22Rv1 (cell line): ENCODE measurements at regions not wholly inside any gene's neighbourhood (a gene's known extent, or its start where the extent isn't known, plus 50 kb on each side); places are given as distances from the start of the nearest gene placed in this dataset.

ENCODE experiments used
- ZFX ChIP-seq: fragments of 450-650 bp; IDR thresholded peaks from 2 replicates; pipeline ENCODE4 v1.6.1; 2017; ENCODE audit warnings: antibody characterized with exemption, borderline replicate concordance
- TF ChIP-seq, protein P1 (sequence below): fragments of 450-650 bp; IDR thresholded peaks from 2 replicates; pipeline ENCODE4 v1.5.1; 2017; ENCODE audit warnings: mild to moderate bottlenecking

DNA sequence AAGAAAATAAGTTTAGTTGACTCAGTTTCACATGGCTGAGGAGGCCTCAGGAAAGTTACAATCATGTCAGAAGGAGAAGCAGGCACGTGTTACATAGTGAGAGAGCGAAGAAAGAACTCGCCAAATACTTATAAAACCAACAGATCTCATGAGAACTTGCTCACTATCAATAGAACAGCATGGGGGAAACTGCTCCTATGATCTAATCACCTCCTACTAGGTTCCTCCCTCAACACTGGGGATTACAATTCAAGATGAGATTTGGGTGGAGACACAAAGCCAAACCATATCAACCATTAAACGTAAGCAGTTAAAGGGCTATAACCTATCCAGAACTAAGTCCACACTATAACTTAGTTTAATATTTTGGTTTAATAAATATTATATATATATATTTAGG is 113.8 kb upstream of the ADGRL3 start:
- TF ChIP-seq, protein P1, sequence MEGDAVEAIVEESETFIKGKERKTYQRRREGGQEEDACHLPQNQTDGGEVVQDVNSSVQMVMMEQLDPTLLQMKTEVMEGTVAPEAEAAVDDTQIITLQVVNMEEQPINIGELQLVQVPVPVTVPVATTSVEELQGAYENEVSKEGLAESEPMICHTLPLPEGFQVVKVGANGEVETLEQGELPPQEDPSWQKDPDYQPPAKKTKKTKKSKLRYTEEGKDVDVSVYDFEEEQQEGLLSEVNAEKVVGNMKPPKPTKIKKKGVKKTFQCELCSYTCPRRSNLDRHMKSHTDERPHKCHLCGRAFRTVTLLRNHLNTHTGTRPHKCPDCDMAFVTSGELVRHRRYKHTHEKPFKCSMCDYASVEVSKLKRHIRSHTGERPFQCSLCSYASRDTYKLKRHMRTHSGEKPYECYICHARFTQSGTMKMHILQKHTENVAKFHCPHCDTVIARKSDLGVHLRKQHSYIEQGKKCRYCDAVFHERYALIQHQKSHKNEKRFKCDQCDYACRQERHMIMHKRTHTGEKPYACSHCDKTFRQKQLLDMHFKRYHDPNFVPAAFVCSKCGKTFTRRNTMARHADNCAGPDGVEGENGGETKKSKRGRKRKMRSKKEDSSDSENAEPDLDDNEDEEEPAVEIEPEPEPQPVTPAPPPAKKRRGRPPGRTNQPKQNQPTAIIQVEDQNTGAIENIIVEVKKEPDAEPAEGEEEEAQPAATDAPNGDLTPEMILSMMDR, result no peak
- no peak for TF ChIP-seq ZFX
